CD8-positive, alpha-beta memory T cell (primary cell): ENCODE measurements at regions not wholly inside any gene's neighbourhood (a gene's known extent, or its start where the extent isn't known, plus 50 kb on each side); places are given as distances from the start of the nearest gene placed in this dataset.
"Not testable (repeated sequence)": the region's sequence is repeated elsewhere in the genome, so short reads cannot be mapped to it uniquely, and the experiment has no call there.

Experiments used
- CTCF ChIA-PET: fragments of 350-600 bp; sonication (Branson Sonifier 250); formaldehyde crosslinking; loops from one replicate; lab custom pipeline; 2021; ENCODE audit warnings: antibody characterized with exemption; lab: Charles Lee
- POLR2A ChIA-PET: fragments of 350-600 bp; sonication (Branson Sonifier 250); formaldehyde crosslinking; loops from one replicate; lab custom pipeline; 2021; ENCODE audit warnings: antibody characterized with exemption; lab: Charles Lee
- DNase-seq, 5 donors: peaks; one replicate each; pipeline versions ENCODE4 v3.0.0 to v3.0.0-alpha.2; 2020 to 2022; ENCODE audit warnings: mixed read lengths in 1 of 5
- H3K27ac ChIP-seq: one replicate; pipeline ENCODE4 v1.7.0; 2013; ENCODE audit warnings: low read depth, mild to moderate bottlenecking, low read length, moderate library complexity
- H3K27me3 ChIP-seq: 2 replicates; pipeline ENCODE4 v1.7.0; 2013; ENCODE audit warnings: low read length, mild to moderate bottlenecking; ENCODE audit not compliant: insufficient read depth, poor library complexity, severe bottlenecking
- H3K36me3 ChIP-seq: 2 replicates; pipeline ENCODE4 v1.7.0; 2013; ENCODE audit warnings: mild to moderate bottlenecking, low read length, moderate library complexity; ENCODE audit not compliant: insufficient read depth
- H3K4me1 ChIP-seq: 2 replicates; pipeline ENCODE4 v1.7.0; 2013; ENCODE audit warnings: mild to moderate bottlenecking, low read length, moderate library complexity; ENCODE audit not compliant: insufficient read depth
- H3K4me3 ChIP-seq: 2 replicates; pipeline ENCODE4 v1.7.0; 2013; ENCODE audit warnings: mild to moderate bottlenecking, low read length
- H3K9me3 ChIP-seq: 2 replicates; pipeline ENCODE4 v1.7.0; 2013; ENCODE audit warnings: mild to moderate bottlenecking, low read length
- H3K27ac Mint-ChIP-seq, 8 donors: one replicate each; pipeline ENCODE4 v1.8.0; 2020 to 2021; ENCODE audit warnings: mixed read lengths in 8 of 8, mild to moderate bottlenecking in 6 of 8, inconsistent platforms in 3 of 8, moderate library complexity in 3 of 8
- H3K27me3 Mint-ChIP-seq, 2 donors: one replicate each; pipeline ENCODE4 v1.8.0; 2020 to 2021; ENCODE audit warnings: mixed read lengths in 2 of 2, mild to moderate bottlenecking in 1 of 2, moderate library complexity in 1 of 2
- H3K36me3 Mint-ChIP-seq, 3 donors: one replicate each; pipeline ENCODE4 v1.8.0; 2020 to 2021; ENCODE audit warnings: mixed read lengths in 3 of 3, inconsistent platforms in 1 of 3, mild to moderate bottlenecking in 1 of 3
- H3K4me1 Mint-ChIP-seq, 3 donors: one replicate each; pipeline ENCODE4 v1.8.0; 2020 to 2021; ENCODE audit warnings: mixed read lengths in 3 of 3, inconsistent platforms in 1 of 3, mild to moderate bottlenecking in 1 of 3
- H3K4me3 Mint-ChIP-seq, 7 donors: one replicate each; pipeline ENCODE4 v1.8.0; 2020 to 2021; ENCODE audit warnings: mixed read lengths in 7 of 7, mild to moderate bottlenecking in 6 of 7, moderate library complexity in 4 of 7, inconsistent platforms in 2 of 7
- H3K9me3 Mint-ChIP-seq, 5 donors: one replicate each; pipeline ENCODE4 v1.8.0; 2020 to 2022; ENCODE audit warnings: mixed read lengths in 5 of 5, mild to moderate bottlenecking in 3 of 5, moderate library complexity in 2 of 5, inconsistent platforms in 1 of 5

GRCh38 chr12:58117667-58118066, 176.3 kb downstream of the ATP23 start:
- H3K4me1 ChIP-seq: no peaks in the 10 kb centered on the region
- peaks cover 0 to 11% (median 3%) of the 10 kb centered on the region in 5 donors for H3K9me3 Mint-ChIP-seq
- no peak overlapping the region for H3K4me3 ChIP-seq
- H3K27ac ChIP-seq: no peak overlapping the region
- peaks cover 2 to 41% of the 10 kb centered on the region in 2 donors for H3K27me3 Mint-ChIP-seq
- no peaks in the 10 kb centered on the region for H3K9me3 ChIP-seq
- H3K36me3 ChIP-seq: no peaks in the 10 kb centered on the region
- POLR2A ChIA-PET: no interaction called here
- no peak overlapping the region for H3K4me3 Mint-ChIP-seq
- H3K36me3 Mint-ChIP-seq: no peaks in the 10 kb centered on the region
- H3K27ac Mint-ChIP-seq: no peak overlapping the region
- H3K27me3 ChIP-seq: no peaks in the 10 kb centered on the region
- no peaks in the 10 kb centered on the region for H3K4me1 Mint-ChIP-seq
- no peak for DNase-seq
- CTCF ChIA-PET: no interaction called here

GRCh38 chr12:58125761-58126160, 184.4 kb downstream of the ATP23 start:
- POLR2A ChIA-PET, H3K4me3 Mint-ChIP-seq, H3K9me3 Mint-ChIP-seq, H3K4me1 ChIP-seq, H3K4me3 ChIP-seq, H3K4me1 Mint-ChIP-seq, H3K36me3 Mint-ChIP-seq, H3K27ac ChIP-seq, H3K36me3 ChIP-seq, DNase-seq, H3K27me3 ChIP-seq, H3K9me3 ChIP-seq, H3K27ac Mint-ChIP-seq, CTCF ChIA-PET: not testable (repeated sequence)
- H3K27me3 Mint-ChIP-seq: peaks cover 6 to 18% of the 10 kb centered on the region in 2 donors

- no peaks in the 10 kb centered on the region for H3K9me3 ChIP-seq
- H3K36me3 Mint-ChIP-seq: peaks cover 0 to 2% (median 0%) of the 10 kb centered on the region in 3 donors
- peaks cover 0 to 5% (median 1%) of the 10 kb centered on the region in 5 donors for H3K9me3 Mint-ChIP-seq
- no peaks in the 10 kb centered on the region for H3K27me3 ChIP-seq
- ChIA-PET CTCF (no interaction called here), POLR2A (no interaction called here)
- H3K27ac Mint-ChIP-seq: peak overlapping the region in 1 of 8 donors; percentile 16
- no peaks in the 10 kb centered on the region for H3K4me1 Mint-ChIP-seq
- H3K4me1 ChIP-seq: no peaks in the 10 kb centered on the region
- H3K27ac ChIP-seq: no peak overlapping the region
- H3K36me3 ChIP-seq: no peaks in the 10 kb centered on the region
- no peak overlapping the region for H3K4me3 ChIP-seq
- peaks cover 1 to 18% of the 10 kb centered on the region in 2 donors for H3K27me3 Mint-ChIP-seq
- DNase-seq: no peak
- H3K4me3 Mint-ChIP-seq: no peak overlapping the region
These were observed 190.8 kb downstream of the ATP23 start for GRCh38 chr12:58131986-58132755.

- no peaks in the 10 kb centered on the region for H3K9me3 Mint-ChIP-seq
- Histone ChIP-seq H3K36me3 (no peaks in the 10 kb centered on the region), H3K4me1 (no peaks in the 10 kb centered on the region), H3K9me3 (no peaks in the 10 kb centered on the region), H3K27me3 (no peaks in the 10 kb centered on the region), H3K4me3 (no peak overlapping the region), H3K27ac (no peak overlapping the region)
- H3K27me3 Mint-ChIP-seq: peaks cover 3 to 23% of the 10 kb centered on the region in 2 donors
- no peaks in the 10 kb centered on the region for H3K36me3 Mint-ChIP-seq
- no peak for DNase-seq
- no peak overlapping the region for H3K4me3 Mint-ChIP-seq
- CTCF ChIA-PET: no interaction called here
- no peak overlapping the region for H3K27ac Mint-ChIP-seq
- POLR2A ChIA-PET: no interaction called here
- no peaks in the 10 kb centered on the region for H3K4me1 Mint-ChIP-seq
These were observed 197.1 kb downstream of the ATP23 start for GRCh38 chr12:58138424-58138823.

GRCh38 chr12:58139894-58140293, 198.5 kb downstream of the ATP23 start:
- Histone ChIP-seq H3K27me3 (no peaks in the 10 kb centered on the region), H3K36me3 (no peaks in the 10 kb centered on the region), H3K27ac (no peak overlapping the region), H3K4me1 (no peaks in the 10 kb centered on the region), H3K9me3 (no peaks in the 10 kb centered on the region), H3K4me3 (no peak overlapping the region)
- Mint-ChIP-seq H3K9me3 (peaks cover 0 to 2% (median 0%) of the 10 kb centered on the region in 5 donors), H3K27ac (no peak overlapping the region), H3K27me3 (peaks cover 3 to 20% of the 10 kb centered on the region in 2 donors), H3K4me1 (no peaks in the 10 kb centered on the region), H3K4me3 (no peak overlapping the region), H3K36me3 (no peaks in the 10 kb centered on the region)
- POLR2A ChIA-PET: no interaction called here
- CTCF ChIA-PET: no interaction called here
- DNase-seq: no peak

GRCh38 chr12:58140395-58140794, 199.0 kb downstream of the ATP23 start:
- no peak for DNase-seq
- no peaks in the 10 kb centered on the region for H3K4me1 ChIP-seq
- POLR2A ChIA-PET: no interaction called here
- no peaks in the 10 kb centered on the region for H3K36me3 Mint-ChIP-seq
- no peak overlapping the region for H3K27ac Mint-ChIP-seq
- H3K27me3 ChIP-seq: no peaks in the 10 kb centered on the region
- no peak overlapping the region for H3K27ac ChIP-seq
- H3K9me3 Mint-ChIP-seq: peaks cover 0 to 3% (median 0%) of the 10 kb centered on the region in 5 donors
- H3K4me3 ChIP-seq: no peak overlapping the region
- CTCF ChIA-PET: no interaction called here
- H3K9me3 ChIP-seq: no peaks in the 10 kb centered on the region
- no peak overlapping the region for H3K4me3 Mint-ChIP-seq
- peaks cover 3 to 16% of the 10 kb centered on the region in 2 donors for H3K27me3 Mint-ChIP-seq
- H3K4me1 Mint-ChIP-seq: no peaks in the 10 kb centered on the region
- no peaks in the 10 kb centered on the region for H3K36me3 ChIP-seq

GRCh38 chr12:58142991-58143390, 201.6 kb downstream of the ATP23 start:
- Histone ChIP-seq H3K27ac (no peak overlapping the region), H3K27me3 (no peaks in the 10 kb centered on the region), H3K9me3 (no peaks in the 10 kb centered on the region), H3K4me3 (no peak overlapping the region), H3K4me1 (no peaks in the 10 kb centered on the region), H3K36me3 (no peaks in the 10 kb centered on the region)
- peaks cover 6 to 15% of the 10 kb centered on the region in 2 donors for H3K27me3 Mint-ChIP-seq
- no peaks in the 10 kb centered on the region for H3K4me1 Mint-ChIP-seq
- POLR2A ChIA-PET: no interaction called here
- H3K36me3 Mint-ChIP-seq: no peaks in the 10 kb centered on the region
- H3K4me3 Mint-ChIP-seq: no peak overlapping the region
- peaks cover 0 to 5% (median 2%) of the 10 kb centered on the region in 5 donors for H3K9me3 Mint-ChIP-seq
- DNase-seq: no peak
- CTCF ChIA-PET: no interaction called here
- no peak overlapping the region for H3K27ac Mint-ChIP-seq

- H3K27me3 Mint-ChIP-seq: peaks cover 4 to 15% of the 10 kb centered on the region in 2 donors
- peaks cover 0 to 5% (median 2%) of the 10 kb centered on the region in 5 donors for H3K9me3 Mint-ChIP-seq
- no peak overlapping the region for H3K27ac Mint-ChIP-seq
- Histone ChIP-seq H3K27ac (no peak overlapping the region), H3K36me3 (no peaks in the 10 kb centered on the region), H3K27me3 (no peaks in the 10 kb centered on the region), H3K9me3 (no peaks in the 10 kb centered on the region), H3K4me1 (no peaks in the 10 kb centered on the region), H3K4me3 (no peak overlapping the region)
- H3K4me3 Mint-ChIP-seq: no peak overlapping the region
- CTCF ChIA-PET: no interaction called here
- no peaks in the 10 kb centered on the region for H3K36me3 Mint-ChIP-seq
- POLR2A ChIA-PET: no interaction called here
- H3K4me1 Mint-ChIP-seq: no peaks in the 10 kb centered on the region
- no peak for DNase-seq
These were observed 202.2 kb downstream of the ATP23 start for GRCh38 chr12:58143498-58143995.
